ENCODE measurements at regions not wholly inside any gene's neighbourhood (a gene's known extent, or its start where the extent isn't known, plus 50 kb on each side); places are given as distances from the start of the nearest gene placed in this dataset.
"Not testable (repeated sequence)": the region's sequence is repeated elsewhere in the genome, so short reads cannot be mapped to it uniquely, and the experiment has no call there.

DNA sequence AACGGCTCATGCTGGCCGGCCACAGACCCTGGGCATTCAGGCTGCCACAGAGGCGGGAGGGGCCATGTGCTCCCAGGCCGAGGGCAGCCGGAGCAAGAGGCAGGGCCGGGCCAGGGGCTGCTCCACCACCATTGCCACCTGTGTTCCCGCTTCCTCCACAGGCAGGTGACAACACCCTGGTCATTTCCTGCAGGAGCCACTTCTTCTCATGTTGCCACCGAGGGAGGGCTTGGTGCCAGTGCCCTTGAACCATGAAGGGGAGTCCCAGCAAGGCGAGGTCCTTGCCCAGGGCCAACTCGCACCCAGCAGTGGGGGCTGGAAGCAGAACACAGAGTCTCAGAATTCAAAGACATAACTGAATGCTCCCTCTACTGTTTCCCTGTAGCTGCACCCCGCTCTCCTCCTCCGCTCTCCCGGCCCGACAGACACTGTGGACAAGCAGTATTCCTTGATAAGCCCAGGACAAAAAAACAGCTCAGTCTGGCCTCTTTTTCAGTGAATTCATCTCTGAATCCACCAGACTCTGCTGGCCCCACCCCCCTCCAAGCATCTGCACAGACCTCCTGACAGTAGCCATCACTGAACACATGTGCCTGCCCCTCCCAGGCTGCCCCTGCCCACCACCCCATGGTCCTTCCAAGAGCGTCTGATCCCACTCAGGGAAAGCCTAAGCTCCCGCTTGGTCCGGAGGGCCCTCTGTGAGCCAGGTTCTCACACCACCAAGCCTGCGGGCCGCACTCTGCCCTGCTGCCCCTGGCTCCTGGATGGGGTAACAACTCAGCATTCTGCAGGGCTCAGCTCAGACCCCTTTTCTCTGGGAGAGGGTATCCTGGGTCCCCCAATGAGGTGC lies 1074.9 kb downstream of the RPIA start:
- H3K27me3 ChIP-seq (ENCODE audit: insufficient read depth, insufficient read length): peaks cover 62% of the 10 kb centered on the region
- not testable (repeated sequence) for H3K36me3 ChIP-seq (ENCODE audit: insufficient read depth, insufficient read length, low read length); H3K4me3 ChIP-seq (ENCODE audit: insufficient read length, low read depth); H3K9me3 ChIP-seq (ENCODE audit: insufficient read depth, low read length); H3K4me1 ChIP-seq (ENCODE audit: insufficient read depth, insufficient read length); DNase-seq (ENCODE audit: low read depth, low spot score); H3K9ac ChIP-seq (ENCODE audit: insufficient read length, low read depth)

DNA sequence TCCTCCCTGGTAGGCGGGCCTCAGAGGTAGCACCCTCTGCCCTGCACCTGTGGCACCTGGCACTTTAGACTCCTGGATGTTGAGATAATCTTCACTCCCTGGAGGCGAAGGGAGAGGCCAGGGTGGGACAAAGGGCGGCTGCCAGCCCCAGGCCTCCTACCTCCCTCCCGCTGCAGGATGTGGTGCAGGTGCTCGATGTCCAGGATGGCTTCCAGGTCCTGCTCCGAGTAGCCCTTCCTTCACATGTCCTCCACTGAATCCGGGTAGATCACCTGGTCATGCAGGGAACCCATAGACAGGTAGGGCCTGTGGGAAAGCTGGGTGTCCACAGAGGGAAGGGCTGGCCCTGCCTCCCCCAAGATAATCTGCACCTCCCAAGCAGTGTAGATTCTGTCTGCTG lies 1075.6 kb downstream of the RPIA start:
- H3K9me3 ChIP-seq (ENCODE audit: insufficient read depth, low read length): not testable (repeated sequence)

DNA sequence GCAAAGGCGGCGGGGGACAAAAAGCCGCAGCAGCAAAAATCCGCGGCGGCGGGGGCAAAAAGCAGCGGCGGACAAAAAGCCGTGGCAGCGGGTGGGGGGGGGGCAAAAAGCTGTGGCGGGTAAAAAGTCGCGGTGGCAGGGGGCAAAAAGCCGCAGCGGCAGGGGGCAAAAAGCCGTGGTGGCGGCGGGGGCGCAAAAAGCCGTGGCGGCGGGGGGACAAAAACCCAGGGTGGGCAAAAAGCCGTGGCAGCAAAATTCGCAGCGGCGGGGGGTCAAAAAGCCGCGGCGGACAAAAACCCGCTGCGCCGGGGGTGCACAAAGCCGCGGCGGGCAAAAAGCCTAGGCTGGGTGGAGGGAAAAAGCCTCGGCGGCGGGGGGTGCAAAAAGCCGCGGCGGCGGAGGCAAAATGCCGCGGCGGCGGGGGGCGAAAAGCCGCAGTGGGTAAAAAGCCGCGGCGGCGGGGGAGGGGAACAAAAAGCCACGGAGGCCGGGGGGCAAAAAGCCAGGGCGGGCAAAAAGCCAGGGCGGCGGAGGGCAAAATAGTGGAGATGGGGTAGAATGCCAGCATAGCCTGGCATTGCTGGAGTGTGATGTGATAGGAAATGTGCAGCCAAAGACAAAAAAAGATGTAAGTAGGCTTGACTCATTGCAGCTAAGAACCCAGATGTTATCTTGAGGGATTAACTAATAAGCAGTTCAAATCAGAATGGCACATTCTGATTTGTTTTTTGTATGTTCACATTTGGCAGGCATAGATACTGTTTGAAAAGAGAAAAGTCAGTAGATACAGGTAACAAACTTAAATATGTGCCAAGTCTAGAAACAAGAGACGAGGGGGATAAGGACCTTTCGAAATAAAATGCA lies 1076.3 kb downstream of the RPIA start:
- no peak overlapping the region for H3K9ac ChIP-seq (ENCODE audit: insufficient read length, low read depth)
- H3K36me3 ChIP-seq (ENCODE audit: insufficient read depth, insufficient read length, low read length): no peaks in the 10 kb centered on the region
- no peak for DNase-seq (ENCODE audit: low read depth, low spot score)
- peaks cover 65% of the 10 kb centered on the region for H3K27me3 ChIP-seq (ENCODE audit: insufficient read depth, insufficient read length)
- H3K9me3 ChIP-seq (ENCODE audit: insufficient read depth, low read length): no peaks in the 10 kb centered on the region
- TF ChIP-seq ZNF274 (IDR thresholded peaks at IDR 0.05; ENCODE audit: low read depth, low read length) (no peak), YY1 (IDR thresholded peaks at IDR 0.05; ENCODE audit: insufficient read depth, insufficient read length) (no peak), SUZ12 (IDR thresholded peaks at IDR 0.05; ENCODE audit: extremely low read depth, insufficient read depth, insufficient read length) (peak; percentile 79)
- H3K4me3 ChIP-seq (ENCODE audit: insufficient read length, low read depth): peak overlapping the region; percentile 8
- peaks cover 2% of the 10 kb centered on the region for H3K4me1 ChIP-seq (ENCODE audit: insufficient read depth, insufficient read length)

More for the DNA sequence above, 1075.6 kb downstream of the RPIA start:
- not testable (repeated sequence) for H3K4me1 ChIP-seq (ENCODE audit: insufficient read depth, insufficient read length); DNase-seq (ENCODE audit: low read depth, low spot score); H3K4me3 ChIP-seq (ENCODE audit: insufficient read length, low read depth); H3K9ac ChIP-seq (ENCODE audit: insufficient read length, low read depth); H3K36me3 ChIP-seq (ENCODE audit: insufficient read depth, insufficient read length, low read length)
- H3K27me3 ChIP-seq (ENCODE audit: insufficient read depth, insufficient read length): peaks cover 65% of the 10 kb centered on the region

DNA sequence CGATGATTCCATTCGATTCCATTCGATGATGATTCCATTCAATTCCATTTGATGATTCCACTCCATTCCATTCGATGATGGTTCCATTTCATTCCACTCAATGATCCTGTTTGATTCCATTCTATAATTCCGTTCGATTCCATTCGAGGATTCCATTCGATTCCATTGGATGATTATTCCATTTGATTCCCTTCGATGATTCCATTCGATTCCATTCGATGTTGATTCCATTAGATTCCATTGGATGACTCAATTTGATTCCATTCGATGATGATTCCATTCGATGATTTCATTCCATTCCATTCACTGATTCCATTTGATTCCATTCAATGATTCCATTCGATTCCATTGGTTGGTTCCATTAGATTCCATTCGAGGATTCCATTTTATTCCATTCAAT lies 1084.4 kb downstream of the RPIA start:
- no peak overlapping the region for H3K9ac ChIP-seq (ENCODE audit: insufficient read length, low read depth)
- DNase-seq (ENCODE audit: low read depth, low spot score): no peak
- no peak overlapping the region for H3K4me3 ChIP-seq (ENCODE audit: insufficient read length, low read depth)
- H3K9me3 ChIP-seq (ENCODE audit: insufficient read depth, low read length): peaks cover 32% of the 10 kb centered on the region
- H3K27me3 ChIP-seq (ENCODE audit: insufficient read depth, insufficient read length): peaks cover 4% of the 10 kb centered on the region
- TF ChIP-seq ZNF274 (IDR thresholded peaks at IDR 0.05; ENCODE audit: low read depth, low read length) (no peak), SUZ12 (IDR thresholded peaks at IDR 0.05; ENCODE audit: extremely low read depth, insufficient read depth, insufficient read length) (no peak), YY1 (IDR thresholded peaks at IDR 0.05; ENCODE audit: insufficient read depth, insufficient read length) (no peak)
- no peaks in the 10 kb centered on the region for H3K36me3 ChIP-seq (ENCODE audit: insufficient read depth, insufficient read length, low read length)
- no peaks in the 10 kb centered on the region for H3K4me1 ChIP-seq (ENCODE audit: insufficient read depth, insufficient read length)

DNA sequence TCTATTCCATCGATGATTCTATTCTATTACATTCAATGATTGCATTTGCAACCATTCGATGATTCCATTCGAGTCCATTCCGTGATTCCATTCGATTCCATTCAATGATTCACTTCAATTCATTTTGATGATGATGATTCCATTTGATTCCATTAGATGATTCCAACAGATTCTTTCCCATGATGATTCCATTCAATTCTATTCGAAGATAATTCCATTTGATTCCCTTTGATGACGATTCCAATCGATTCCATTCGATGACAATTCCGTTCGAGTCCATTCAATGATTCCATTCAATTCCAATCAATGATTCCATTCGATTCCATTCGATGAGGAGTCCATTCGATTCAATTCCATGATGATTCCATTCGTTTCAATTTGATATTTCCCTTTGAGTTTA lies 1088.8 kb downstream of the RPIA start:
- Histone ChIP-seq H3K4me3 (ENCODE audit: insufficient read length, low read depth) (no peak overlapping the region), H3K9me3 (ENCODE audit: insufficient read depth, low read length) (peaks cover 48% of the 10 kb centered on the region), H3K27me3 (ENCODE audit: insufficient read depth, insufficient read length) (no peaks in the 10 kb centered on the region), H3K36me3 (ENCODE audit: insufficient read depth, insufficient read length, low read length) (no peaks in the 10 kb centered on the region), H3K9ac (ENCODE audit: insufficient read length, low read depth) (no peak overlapping the region), H3K4me1 (ENCODE audit: insufficient read depth, insufficient read length) (no peaks in the 10 kb centered on the region)
- DNase-seq (ENCODE audit: low read depth, low spot score): no peak
- TF ChIP-seq ZNF274 (IDR thresholded peaks at IDR 0.05; ENCODE audit: low read depth, low read length) (no peak), SUZ12 (IDR thresholded peaks at IDR 0.05; ENCODE audit: extremely low read depth, insufficient read depth, insufficient read length) (no peak), YY1 (IDR thresholded peaks at IDR 0.05; ENCODE audit: insufficient read depth, insufficient read length) (no peak)

DNA sequence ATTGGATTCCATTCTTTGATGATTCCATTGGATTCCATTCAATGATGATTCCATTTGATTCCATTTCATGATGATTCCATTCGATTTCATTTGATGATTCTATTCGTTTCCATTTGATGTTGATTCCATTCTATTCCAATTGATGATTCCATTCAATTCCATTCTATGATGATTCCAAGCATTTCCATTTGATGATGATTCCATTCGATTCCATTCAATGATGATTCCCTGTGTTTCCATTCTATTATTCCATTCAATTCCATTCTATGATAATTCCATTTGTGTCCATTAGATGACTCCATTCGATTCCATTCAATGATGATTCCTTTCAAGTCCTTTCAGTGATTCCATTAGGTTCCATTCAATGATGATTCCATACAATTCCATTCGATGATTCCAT lies 1090.5 kb downstream of the RPIA start:
- H3K36me3 ChIP-seq (ENCODE audit: insufficient read depth, insufficient read length, low read length): no peaks in the 10 kb centered on the region
- no peaks in the 10 kb centered on the region for H3K4me1 ChIP-seq (ENCODE audit: insufficient read depth, insufficient read length)
- H3K9me3 ChIP-seq (ENCODE audit: insufficient read depth, low read length): peaks cover 42% of the 10 kb centered on the region
- DNase-seq (ENCODE audit: low read depth, low spot score): no peak
- H3K4me3 ChIP-seq (ENCODE audit: insufficient read length, low read depth): no peak overlapping the region
- no peak for TF ChIP-seq YY1 (IDR thresholded peaks at IDR 0.05; ENCODE audit: insufficient read depth, insufficient read length)
- TF ChIP-seq ZNF274 (IDR thresholded peaks at IDR 0.05; ENCODE audit: low read depth, low read length): no peak
- TF ChIP-seq SUZ12 (IDR thresholded peaks at IDR 0.05; ENCODE audit: extremely low read depth, insufficient read depth, insufficient read length): no peak
- no peaks in the 10 kb centered on the region for H3K27me3 ChIP-seq (ENCODE audit: insufficient read depth, insufficient read length)
- H3K9ac ChIP-seq (ENCODE audit: insufficient read length, low read depth): no peak overlapping the region

DNA sequence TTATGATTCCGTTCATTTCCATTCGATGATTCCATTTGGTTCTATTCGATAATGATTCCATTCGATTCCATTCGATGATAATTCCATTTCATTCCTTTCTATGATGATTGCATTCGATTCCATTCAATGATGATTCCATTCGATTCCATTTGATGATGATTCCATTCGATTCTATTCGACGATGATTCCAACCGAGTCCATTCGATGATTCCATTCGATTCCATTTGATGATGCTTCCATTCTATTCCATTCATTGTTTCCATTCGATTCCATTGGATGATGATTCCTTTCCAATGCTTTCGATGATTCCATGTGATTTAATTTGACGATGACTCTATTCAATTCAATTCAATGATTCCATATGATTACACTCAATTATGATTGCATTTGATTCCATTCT lies 1093.5 kb downstream of the RPIA start:
- Histone ChIP-seq H3K36me3 (ENCODE audit: insufficient read depth, insufficient read length, low read length) (no peaks in the 10 kb centered on the region), H3K9ac (ENCODE audit: insufficient read length, low read depth) (no peak overlapping the region), H3K27me3 (ENCODE audit: insufficient read depth, insufficient read length) (no peaks in the 10 kb centered on the region), H3K4me3 (ENCODE audit: insufficient read length, low read depth) (no peak overlapping the region), H3K9me3 (ENCODE audit: insufficient read depth, low read length) (peaks cover 41% of the 10 kb centered on the region), H3K4me1 (ENCODE audit: insufficient read depth, insufficient read length) (no peaks in the 10 kb centered on the region)
- no peak for DNase-seq (ENCODE audit: low read depth, low spot score)
- TF ChIP-seq SUZ12 (IDR thresholded peaks at IDR 0.05; ENCODE audit: extremely low read depth, insufficient read depth, insufficient read length) (no peak), YY1 (IDR thresholded peaks at IDR 0.05; ENCODE audit: insufficient read depth, insufficient read length) (no peak), ZNF274 (IDR thresholded peaks at IDR 0.05; ENCODE audit: low read depth, low read length) (no peak)

DNA sequence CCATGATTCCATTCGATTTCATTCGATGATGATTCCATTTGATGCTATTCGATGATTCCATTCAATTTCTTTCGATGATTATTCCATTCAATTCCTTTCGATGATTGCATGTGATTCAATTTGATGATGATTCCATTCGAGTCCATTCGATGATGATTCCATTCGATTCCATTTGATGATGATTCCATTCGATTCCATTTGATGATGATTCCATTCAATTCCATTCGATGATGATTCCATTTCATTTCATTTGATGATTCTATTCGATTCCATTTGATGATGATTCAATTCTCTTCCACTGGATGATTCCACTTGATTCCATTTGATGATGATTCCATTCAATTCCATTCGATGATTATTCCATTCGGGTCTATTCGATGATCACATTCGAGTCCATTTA lies 1094.1 kb downstream of the RPIA start:
- H3K4me1 ChIP-seq (ENCODE audit: insufficient read depth, insufficient read length); H3K9ac ChIP-seq (ENCODE audit: insufficient read length, low read depth); H3K27me3 ChIP-seq (ENCODE audit: insufficient read depth, insufficient read length); H3K4me3 ChIP-seq (ENCODE audit: insufficient read length, low read depth); DNase-seq (ENCODE audit: low read depth, low spot score); H3K36me3 ChIP-seq (ENCODE audit: insufficient read depth, insufficient read length, low read length): not testable (repeated sequence)
- peaks cover 40% of the 10 kb centered on the region for H3K9me3 ChIP-seq (ENCODE audit: insufficient read depth, low read length)

DNA sequence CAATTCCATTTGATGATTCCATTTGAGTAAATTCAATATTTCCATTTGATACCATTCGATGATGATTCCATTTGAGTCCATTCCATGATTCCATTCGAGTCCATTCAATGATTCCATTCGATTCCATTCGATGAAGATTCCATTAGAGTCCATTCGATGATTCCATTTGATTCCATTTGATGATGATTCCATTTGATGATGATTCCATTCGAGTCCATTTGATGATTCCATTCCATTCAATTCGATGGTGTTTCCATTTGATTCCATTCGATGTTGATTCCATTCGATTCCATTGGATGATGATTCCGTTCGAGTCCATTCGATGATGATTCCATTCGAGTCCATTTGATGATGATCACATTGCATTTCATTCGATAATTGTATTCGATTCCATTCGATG lies 1095.2 kb downstream of the RPIA start:
- H3K9ac ChIP-seq (ENCODE audit: insufficient read length, low read depth); DNase-seq (ENCODE audit: low read depth, low spot score); H3K27me3 ChIP-seq (ENCODE audit: insufficient read depth, insufficient read length); H3K4me3 ChIP-seq (ENCODE audit: insufficient read length, low read depth); H3K36me3 ChIP-seq (ENCODE audit: insufficient read depth, insufficient read length, low read length); H3K4me1 ChIP-seq (ENCODE audit: insufficient read depth, insufficient read length): not testable (repeated sequence)
- peaks cover 30% of the 10 kb centered on the region for H3K9me3 ChIP-seq (ENCODE audit: insufficient read depth, low read length)

DNA sequence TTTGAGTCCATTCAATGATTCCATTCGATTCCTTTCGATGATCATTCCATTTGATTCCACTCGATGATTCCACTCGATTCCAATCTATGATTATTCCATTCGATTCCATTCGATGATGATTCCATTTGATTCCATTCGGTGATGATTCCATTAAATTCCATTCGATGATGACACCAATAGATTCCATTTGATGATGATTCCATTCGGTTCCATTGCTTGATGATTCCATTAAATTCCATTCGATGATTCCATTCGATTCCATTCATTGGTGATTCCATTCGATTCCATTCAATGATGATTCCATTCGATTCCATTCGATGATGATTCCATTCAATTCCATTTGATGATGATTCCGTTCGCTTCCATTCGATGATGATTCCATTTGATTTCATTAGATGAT lies 1104.1 kb downstream of the RPIA start:
- H3K9ac ChIP-seq (ENCODE audit: insufficient read length, low read depth); H3K4me3 ChIP-seq (ENCODE audit: insufficient read length, low read depth); H3K36me3 ChIP-seq (ENCODE audit: insufficient read depth, insufficient read length, low read length); H3K4me1 ChIP-seq (ENCODE audit: insufficient read depth, insufficient read length); DNase-seq (ENCODE audit: low read depth, low spot score); H3K27me3 ChIP-seq (ENCODE audit: insufficient read depth, insufficient read length): not testable (repeated sequence)
- peaks cover 13% of the 10 kb centered on the region; the same call in 1 of the 2 replicates for H3K9me3 ChIP-seq (ENCODE audit: insufficient read depth, low read length)

All from NT2/D1 (cell line).